Activated CD8-positive, alpha-beta T cell treated with anti-CD3 and anti-CD28 coated beads for 36 hours (primary cell): ENCODE measurements at regions not wholly inside any gene's neighbourhood (a gene's known extent, or its start where the extent isn't known, plus 50 kb on each side); places are given as distances from the start of the nearest gene placed in this dataset.

Experiments
- ATAC-seq: fragments of 200-7000 bp; cut with Tn5 transposase; one replicate; pipeline ENCODE4 v1.10.0; 2021; ENCODE audit warnings: mild to moderate bottlenecking, moderate library complexity
- CTCF ChIA-PET: fragments of 350-600 bp; sonication (Branson Sonifier 250); formaldehyde crosslinking; loops from one replicate; lab custom pipeline; 2021; ENCODE audit warnings: antibody characterized with exemption; lab: Charles Lee
- POLR2A ChIA-PET: fragments of 350-600 bp; sonication (Branson Sonifier 250); formaldehyde crosslinking; loops from one replicate; lab custom pipeline; 2021; ENCODE audit warnings: antibody characterized with exemption; lab: Charles Lee
- DNase-seq: peaks from one replicate; pipeline ENCODE4 v3.0.0-alpha.2; 2020
- H3K27ac Mint-ChIP-seq: one replicate; pipeline ENCODE4 v1.8.0; 2021; ENCODE audit warnings: mild to moderate bottlenecking, mixed read lengths
- H3K27me3 Mint-ChIP-seq: one replicate; pipeline ENCODE4 v1.8.0; 2021; ENCODE audit warnings: mixed read lengths
- H3K36me3 Mint-ChIP-seq: one replicate; pipeline ENCODE4 v1.8.0; 2021; ENCODE audit warnings: low read depth, mixed read lengths
- H3K4me1 Mint-ChIP-seq: one replicate; pipeline ENCODE4 v1.8.0; 2021; ENCODE audit warnings: low read depth, mixed read lengths
- H3K4me3 Mint-ChIP-seq: one replicate; pipeline ENCODE4 v1.8.0; 2021; ENCODE audit warnings: mild to moderate bottlenecking, moderate library complexity, mixed read lengths
- H3K9me3 Mint-ChIP-seq: one replicate; pipeline ENCODE4 v1.8.0; 2021; ENCODE audit warnings: mixed read lengths
- intact Hi-C: fragments of 100-400 bp; cut with micrococcal nuclease; formaldehyde crosslinking; loops from one replicate; pipeline ENCODE4 v1.10.0; 2022
- TF ChIP-seq, protein P1 (sequence below): fragments of 200-600 bp; IDR thresholded peaks from one replicate; pipeline ENCODE4 v1.8.0; 2022; ENCODE audit warnings: antibody characterized with exemption, mild to moderate bottlenecking

DNA sequence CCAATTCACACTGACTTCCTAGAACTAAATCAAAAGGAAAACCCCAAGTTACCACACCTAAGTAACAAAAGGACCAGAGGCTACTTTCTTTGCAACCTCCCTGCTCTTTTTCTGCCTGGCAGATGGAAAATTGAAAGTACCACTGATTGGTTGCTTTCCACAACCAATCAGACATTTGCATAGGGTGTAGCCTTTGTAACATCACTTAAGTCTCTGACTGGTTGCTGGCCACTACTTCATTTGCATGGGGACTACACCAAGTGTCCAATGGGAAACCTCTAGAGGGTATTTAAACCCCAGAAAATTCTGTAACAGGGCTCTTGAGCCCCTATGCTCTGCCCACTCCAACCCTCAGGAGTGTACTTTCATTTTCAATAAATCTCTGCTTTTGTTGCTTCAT lies 365.0 kb downstream of the LTN1 start:
- POLR2A ChIA-PET, result no interaction called here
- Mint-ChIP-seq H3K27ac (no peak overlapping the region), H3K4me1 (peaks cover 10% of the 10 kb centered on the region), H3K27me3 (no peaks in the 10 kb centered on the region), H3K4me3 (no peak overlapping the region), H3K36me3 (peaks cover 12% of the 10 kb centered on the region), H3K9me3 (peaks cover 6% of the 10 kb centered on the region)
- TF ChIP-seq, protein P1, sequence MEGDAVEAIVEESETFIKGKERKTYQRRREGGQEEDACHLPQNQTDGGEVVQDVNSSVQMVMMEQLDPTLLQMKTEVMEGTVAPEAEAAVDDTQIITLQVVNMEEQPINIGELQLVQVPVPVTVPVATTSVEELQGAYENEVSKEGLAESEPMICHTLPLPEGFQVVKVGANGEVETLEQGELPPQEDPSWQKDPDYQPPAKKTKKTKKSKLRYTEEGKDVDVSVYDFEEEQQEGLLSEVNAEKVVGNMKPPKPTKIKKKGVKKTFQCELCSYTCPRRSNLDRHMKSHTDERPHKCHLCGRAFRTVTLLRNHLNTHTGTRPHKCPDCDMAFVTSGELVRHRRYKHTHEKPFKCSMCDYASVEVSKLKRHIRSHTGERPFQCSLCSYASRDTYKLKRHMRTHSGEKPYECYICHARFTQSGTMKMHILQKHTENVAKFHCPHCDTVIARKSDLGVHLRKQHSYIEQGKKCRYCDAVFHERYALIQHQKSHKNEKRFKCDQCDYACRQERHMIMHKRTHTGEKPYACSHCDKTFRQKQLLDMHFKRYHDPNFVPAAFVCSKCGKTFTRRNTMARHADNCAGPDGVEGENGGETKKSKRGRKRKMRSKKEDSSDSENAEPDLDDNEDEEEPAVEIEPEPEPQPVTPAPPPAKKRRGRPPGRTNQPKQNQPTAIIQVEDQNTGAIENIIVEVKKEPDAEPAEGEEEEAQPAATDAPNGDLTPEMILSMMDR, result no peak
- intact Hi-C loops, result no loop called here
- ATAC-seq (no peak), DNase-seq (no peak)
- CTCF ChIA-PET, result no interaction called here

DNA sequence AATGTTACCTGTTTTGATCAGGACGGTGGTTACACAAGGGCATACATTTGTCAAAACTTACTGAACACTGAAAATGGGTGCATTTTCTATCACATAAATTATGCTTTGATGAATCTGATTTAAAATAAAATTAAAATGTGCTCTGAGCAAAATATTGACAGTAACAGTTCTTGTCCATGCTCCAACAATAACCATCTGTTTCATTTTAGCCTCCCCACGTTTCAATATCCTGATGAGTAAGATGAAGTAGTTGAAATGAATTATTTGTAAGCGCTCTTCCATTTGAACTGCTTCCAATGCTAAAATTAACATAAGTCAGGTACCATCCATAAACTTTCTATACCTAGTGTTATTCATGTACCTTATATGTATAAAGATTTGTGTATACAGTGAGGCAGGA lies 365.4 kb downstream of the LTN1 start:
- no peak for ATAC-seq
- CTCF ChIA-PET, result no interaction called here
- Mint-ChIP-seq H3K36me3 (peaks cover 12% of the 10 kb centered on the region), H3K4me1 (peaks cover 6% of the 10 kb centered on the region), H3K27ac (no peak overlapping the region), H3K27me3 (no peaks in the 10 kb centered on the region), H3K9me3 (peaks cover 6% of the 10 kb centered on the region), H3K4me3 (no peak overlapping the region)
- TF ChIP-seq, protein P1, result no peak
- intact Hi-C loops, result no loop called here
- DNase-seq, result no peak
- POLR2A ChIA-PET, result no interaction called here

DNA sequence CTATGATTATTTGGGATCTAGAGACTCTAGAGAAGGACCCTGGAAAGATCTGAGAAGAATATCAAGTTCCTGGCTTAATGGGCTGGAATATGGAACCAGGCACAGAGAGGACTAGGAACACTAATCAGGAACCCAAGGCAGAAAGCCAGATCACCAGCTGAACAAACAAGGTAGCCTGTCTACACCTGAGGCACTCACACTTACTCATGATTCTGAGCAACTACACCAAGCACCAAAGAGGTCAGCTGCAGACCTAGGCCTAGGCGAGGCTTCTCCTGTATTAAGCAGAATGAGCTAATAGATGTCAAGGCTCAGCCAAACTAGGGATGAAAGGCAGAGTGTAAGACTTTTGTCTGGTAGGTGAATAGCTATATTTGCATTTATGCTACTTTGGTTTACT lies 368.1 kb downstream of the LTN1 start:
- CTCF ChIA-PET, result interaction anchor here (1.9 kb wide), 1 partner anchor 120 kb away, joined by 6 read pairs; no protein-coding TSS in a partner anchor
- Mint-ChIP-seq H3K36me3 (peaks cover 12% of the 10 kb centered on the region), H3K27me3 (no peaks in the 10 kb centered on the region), H3K4me1 (peaks cover 6% of the 10 kb centered on the region), H3K9me3 (peaks cover 6% of the 10 kb centered on the region), H3K4me3 (no peak overlapping the region), H3K27ac (no peak overlapping the region)
- TF ChIP-seq, protein P1, result no peak
- intact Hi-C loops, result no loop called here
- POLR2A ChIA-PET, result no interaction called here
- ATAC-seq (no peak), DNase-seq (no peak)

DNA sequence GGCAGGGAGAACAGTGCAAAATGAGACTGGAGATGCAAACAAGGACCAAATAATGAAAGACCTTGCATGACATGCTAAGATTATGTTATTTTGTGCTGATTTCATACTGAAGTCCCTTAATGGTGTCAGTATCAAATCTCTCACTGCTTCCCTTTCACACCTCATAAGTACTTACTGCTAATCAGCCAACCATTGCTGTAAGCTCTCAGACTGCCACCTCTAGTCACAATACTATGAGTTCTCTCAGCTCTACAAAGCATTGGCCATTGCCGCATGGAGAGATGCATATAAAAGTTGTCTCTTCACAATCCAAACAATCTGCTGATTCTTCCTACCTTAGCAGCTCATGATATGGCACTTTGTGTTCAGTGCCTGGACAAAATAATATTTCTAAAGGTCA lies 375.4 kb downstream of the LTN1 start:
- H3K36me3 Mint-ChIP-seq, result no peaks in the 10 kb centered on the region
- ATAC-seq, result no peak
- ChIA-PET CTCF (interaction anchor here (1.1 kb wide), 1 partner anchor 128 kb away, joined by 3 read pairs; no protein-coding TSS in a partner anchor), POLR2A (interaction anchor here (0.6 kb wide), 1 partner anchor 215 kb away, joined by 4 read pairs; no protein-coding TSS in a partner anchor)
- intact Hi-C loops, result no loop called here
- H3K9me3 Mint-ChIP-seq, result no peaks in the 10 kb centered on the region
- H3K4me1 Mint-ChIP-seq, result no peaks in the 10 kb centered on the region
- H3K4me3 Mint-ChIP-seq, result no peak overlapping the region
- no peaks in the 10 kb centered on the region for H3K27me3 Mint-ChIP-seq
- TF ChIP-seq, protein P1, result no peak
- H3K27ac Mint-ChIP-seq, result no peak overlapping the region
- no peak for DNase-seq

DNA sequence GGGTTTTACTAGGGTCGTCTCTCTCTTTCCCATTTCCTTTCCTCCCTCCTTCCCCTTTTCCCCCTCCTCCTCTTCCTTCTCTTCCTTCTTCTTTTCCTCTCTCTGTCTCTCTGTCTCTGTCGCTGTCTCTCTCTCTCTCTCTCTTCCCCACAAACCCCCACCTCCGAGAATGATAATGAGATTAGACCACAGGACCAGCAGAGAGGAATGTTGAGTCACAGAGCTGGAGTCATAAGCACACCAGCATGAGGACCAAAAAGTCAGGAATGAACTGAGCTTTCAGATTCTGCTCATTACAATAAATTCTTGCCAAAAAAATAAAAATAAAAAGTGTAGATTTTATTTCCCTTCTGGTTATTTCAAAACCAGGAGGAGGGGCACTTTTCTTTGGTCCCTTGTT lies 377.4 kb downstream of the LTN1 start:
- intact Hi-C loops, result no loop called here
- TF ChIP-seq, protein P1, result no peak
- no peak for DNase-seq
- ChIA-PET POLR2A (no interaction called here), CTCF (interaction anchor here (1.4 kb wide), 1 partner anchor 130 kb away, joined by 5 read pairs; no protein-coding TSS in a partner anchor)
- Mint-ChIP-seq H3K27me3 (no peaks in the 10 kb centered on the region), H3K4me3 (no peak overlapping the region), H3K27ac (no peak overlapping the region), H3K36me3 (peaks cover 2% of the 10 kb centered on the region), H3K4me1 (no peaks in the 10 kb centered on the region), H3K9me3 (no peaks in the 10 kb centered on the region)
- no peak for ATAC-seq
